ENCODE measurements at regions not wholly inside any gene's neighbourhood (a gene's known extent, or its start where the extent isn't known, plus 50 kb on each side); places are given as distances from the start of the nearest gene placed in this dataset.

DNA sequence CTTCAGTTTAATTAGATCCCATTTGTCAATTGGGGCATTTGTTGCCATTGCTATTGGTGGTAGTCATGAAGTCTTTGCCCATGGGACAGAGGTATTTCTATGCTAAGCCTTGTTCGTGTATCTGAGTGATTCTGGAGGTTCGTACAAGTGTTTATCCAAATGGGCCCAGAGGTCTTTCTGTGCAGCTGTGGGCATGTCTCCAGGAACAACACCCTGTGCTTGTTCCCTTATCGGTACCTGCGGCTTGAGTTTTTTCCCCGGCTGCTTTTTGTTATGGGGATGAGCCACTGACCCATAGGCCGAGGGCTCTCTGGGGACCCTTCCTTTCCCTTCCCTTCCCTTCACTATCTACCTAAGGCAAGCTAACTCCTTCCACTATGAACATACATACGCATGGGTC lies 81.4 kb upstream of the WDR1 start:
- TF ChIP-seq, protein P1, sequence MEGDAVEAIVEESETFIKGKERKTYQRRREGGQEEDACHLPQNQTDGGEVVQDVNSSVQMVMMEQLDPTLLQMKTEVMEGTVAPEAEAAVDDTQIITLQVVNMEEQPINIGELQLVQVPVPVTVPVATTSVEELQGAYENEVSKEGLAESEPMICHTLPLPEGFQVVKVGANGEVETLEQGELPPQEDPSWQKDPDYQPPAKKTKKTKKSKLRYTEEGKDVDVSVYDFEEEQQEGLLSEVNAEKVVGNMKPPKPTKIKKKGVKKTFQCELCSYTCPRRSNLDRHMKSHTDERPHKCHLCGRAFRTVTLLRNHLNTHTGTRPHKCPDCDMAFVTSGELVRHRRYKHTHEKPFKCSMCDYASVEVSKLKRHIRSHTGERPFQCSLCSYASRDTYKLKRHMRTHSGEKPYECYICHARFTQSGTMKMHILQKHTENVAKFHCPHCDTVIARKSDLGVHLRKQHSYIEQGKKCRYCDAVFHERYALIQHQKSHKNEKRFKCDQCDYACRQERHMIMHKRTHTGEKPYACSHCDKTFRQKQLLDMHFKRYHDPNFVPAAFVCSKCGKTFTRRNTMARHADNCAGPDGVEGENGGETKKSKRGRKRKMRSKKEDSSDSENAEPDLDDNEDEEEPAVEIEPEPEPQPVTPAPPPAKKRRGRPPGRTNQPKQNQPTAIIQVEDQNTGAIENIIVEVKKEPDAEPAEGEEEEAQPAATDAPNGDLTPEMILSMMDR (IDR thresholded peaks at IDR 0.05; ENCODE audit: low read length), result no peak
- TF ChIP-seq EZH2phosphoT487 (IDR thresholded peaks at IDR 0.05; ENCODE audit: low read length), result no peak
